Osteoblast (primary cell): ENCODE measurements at regions not wholly inside any gene's neighbourhood (a gene's known extent, or its start where the extent isn't known, plus 50 kb on each side); places are given as distances from the start of the nearest gene placed in this dataset.

Experiments
- DNase-seq: peaks from one replicate; pipeline ENCODE4 v3.0.0; 2011; ENCODE audit warnings: low spot score, mixed read lengths; ENCODE audit not compliant: insufficient read length; ENCODE audit errors: missing footprints
- H2AFZ ChIP-seq: 2 replicates; pipeline ENCODE4 v1.6.0; 2011; ENCODE audit warnings: mild to moderate bottlenecking, low read length
- H3K27ac ChIP-seq: 2 replicates; pipeline ENCODE4 v1.5.1; 2011; ENCODE audit warnings: mild to moderate bottlenecking, low read depth, low read length, moderate library complexity
- H3K27me3 ChIP-seq: 2 replicates; pipeline ENCODE4 v1.6.0; 2012; ENCODE audit warnings: mild to moderate bottlenecking, control low read depth, inconsistent platforms, low read length, moderate library complexity; ENCODE audit not compliant: insufficient read depth
- H3K36me3 ChIP-seq: 2 replicates; pipeline ENCODE4 v1.5.1; 2011; ENCODE audit warnings: mild to moderate bottlenecking, low read length, control low read depth, moderate library complexity; ENCODE audit not compliant: insufficient read depth
- H3K4me1 ChIP-seq: 2 replicates; pipeline ENCODE4 v1.5.1; 2011; ENCODE audit warnings: mild to moderate bottlenecking, low read length, control low read depth, moderate library complexity; ENCODE audit not compliant: insufficient read depth
- H3K4me2 ChIP-seq: 2 replicates; pipeline ENCODE4 v1.6.0; 2011; ENCODE audit warnings: mild to moderate bottlenecking, low read length; ENCODE audit not compliant: insufficient read depth
- H3K4me3 ChIP-seq: fragments of 200-600 bp; sonication (generic); 3 replicates; pipeline ENCODE4 v1.5.1; 2012; ENCODE audit warnings: mild to moderate bottlenecking, low read length, inconsistent platforms; ENCODE audit not compliant: insufficient read depth
- H3K79me2 ChIP-seq: 2 replicates; pipeline ENCODE4 v1.6.0; 2012; ENCODE audit warnings: mild to moderate bottlenecking, low read length, control low read depth, inconsistent platforms; ENCODE audit not compliant: insufficient read depth
- H3K9me3 ChIP-seq: 2 replicates; pipeline ENCODE4 v1.5.1; 2011; ENCODE audit warnings: low read depth, low read length, control low read depth
- H4K20me1 ChIP-seq: 2 replicates; pipeline ENCODE4 v1.6.0; 2012; ENCODE audit warnings: mild to moderate bottlenecking, low read length, control low read depth; ENCODE audit not compliant: insufficient read depth
- TF ChIP-seq, protein P1 (sequence below): IDR thresholded peaks from 2 replicates; pipeline ENCODE4 v1.5.1; 2011; ENCODE audit warnings: mild to moderate bottlenecking, low read depth, low read length, moderate library complexity; ENCODE audit errors: extremely low read depth

DNA sequence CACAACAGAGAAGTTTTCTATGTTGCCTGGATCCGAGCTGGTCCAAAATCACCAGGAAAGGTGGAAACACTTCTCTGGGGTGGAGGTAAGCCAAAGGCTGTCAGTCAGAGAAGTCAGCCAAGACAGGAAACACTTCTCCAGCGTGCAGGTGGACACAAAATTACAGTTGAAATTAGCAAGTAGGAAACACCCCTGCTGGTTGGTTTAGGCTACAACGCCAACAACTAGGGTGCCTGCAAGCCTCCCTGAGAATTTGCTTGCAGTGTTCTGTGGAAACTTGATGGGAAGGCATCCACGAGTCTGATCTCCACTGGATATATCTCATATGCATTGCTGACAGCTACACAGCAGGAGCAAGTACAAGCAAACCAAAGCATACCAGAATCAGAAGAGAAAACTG is 600.5 kb downstream of the RERGL start:
- H3K27ac ChIP-seq: no peak overlapping the region
- TF ChIP-seq, protein P1, sequence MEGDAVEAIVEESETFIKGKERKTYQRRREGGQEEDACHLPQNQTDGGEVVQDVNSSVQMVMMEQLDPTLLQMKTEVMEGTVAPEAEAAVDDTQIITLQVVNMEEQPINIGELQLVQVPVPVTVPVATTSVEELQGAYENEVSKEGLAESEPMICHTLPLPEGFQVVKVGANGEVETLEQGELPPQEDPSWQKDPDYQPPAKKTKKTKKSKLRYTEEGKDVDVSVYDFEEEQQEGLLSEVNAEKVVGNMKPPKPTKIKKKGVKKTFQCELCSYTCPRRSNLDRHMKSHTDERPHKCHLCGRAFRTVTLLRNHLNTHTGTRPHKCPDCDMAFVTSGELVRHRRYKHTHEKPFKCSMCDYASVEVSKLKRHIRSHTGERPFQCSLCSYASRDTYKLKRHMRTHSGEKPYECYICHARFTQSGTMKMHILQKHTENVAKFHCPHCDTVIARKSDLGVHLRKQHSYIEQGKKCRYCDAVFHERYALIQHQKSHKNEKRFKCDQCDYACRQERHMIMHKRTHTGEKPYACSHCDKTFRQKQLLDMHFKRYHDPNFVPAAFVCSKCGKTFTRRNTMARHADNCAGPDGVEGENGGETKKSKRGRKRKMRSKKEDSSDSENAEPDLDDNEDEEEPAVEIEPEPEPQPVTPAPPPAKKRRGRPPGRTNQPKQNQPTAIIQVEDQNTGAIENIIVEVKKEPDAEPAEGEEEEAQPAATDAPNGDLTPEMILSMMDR: no peak
- no peak for DNase-seq
- H4K20me1 ChIP-seq: no peaks in the 10 kb centered on the region
- no peak overlapping the region for H3K4me2 ChIP-seq
- H2AFZ ChIP-seq: no peak overlapping the region
- H3K4me3 ChIP-seq: no peak overlapping the region
- no peaks in the 10 kb centered on the region for H3K36me3 ChIP-seq
- no peaks in the 10 kb centered on the region for H3K9me3 ChIP-seq
- H3K4me1 ChIP-seq: no peaks in the 10 kb centered on the region
- H3K27me3 ChIP-seq: no peaks in the 10 kb centered on the region
- H3K79me2 ChIP-seq: no peaks in the 10 kb centered on the region

DNA sequence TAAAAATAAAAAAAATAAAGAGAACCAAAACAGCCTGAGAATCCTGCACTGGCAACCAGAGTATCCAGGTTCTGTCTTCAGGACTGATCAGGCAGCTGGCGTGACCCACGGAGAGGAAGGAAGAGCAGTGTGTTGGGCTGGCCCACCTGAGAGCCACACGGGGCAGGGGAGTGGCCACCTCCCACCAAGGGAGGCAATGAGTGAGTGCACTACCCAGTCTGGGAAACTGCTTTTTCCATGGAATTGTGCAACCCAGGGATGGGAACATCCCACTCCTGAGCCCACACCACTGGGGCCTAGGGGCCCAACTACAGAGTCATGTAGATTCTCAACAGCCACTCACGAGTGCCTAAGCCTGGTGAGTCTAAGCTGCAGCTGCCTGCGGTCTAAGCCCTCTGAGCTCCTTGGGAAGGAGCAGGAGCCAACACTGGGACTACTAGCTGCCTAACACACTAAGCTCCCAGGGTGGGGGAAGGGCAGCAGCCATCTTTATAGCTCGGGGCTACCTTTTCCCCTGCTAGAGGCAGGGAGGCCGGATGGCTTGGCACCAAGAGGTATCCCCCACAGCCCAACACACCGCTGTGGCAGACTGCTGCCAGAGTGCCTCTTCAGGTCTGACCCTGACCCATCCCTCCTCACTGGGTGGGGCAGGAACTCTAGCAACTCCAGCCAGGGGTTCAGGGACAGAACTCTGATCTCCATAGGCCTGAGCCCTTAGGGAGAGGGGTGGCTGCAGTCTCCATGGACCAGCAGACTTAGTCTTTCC is 610.9 kb downstream of the RERGL start:
- no peak for DNase-seq
- no peak overlapping the region for H3K4me2 ChIP-seq
- no peak overlapping the region for H3K27ac ChIP-seq
- TF ChIP-seq, protein P1: no peak
- no peaks in the 10 kb centered on the region for H3K9me3 ChIP-seq
- no peaks in the 10 kb centered on the region for H3K79me2 ChIP-seq
- H3K36me3 ChIP-seq: no peaks in the 10 kb centered on the region
- no peaks in the 10 kb centered on the region for H3K27me3 ChIP-seq
- no peak overlapping the region for H3K4me3 ChIP-seq
- H3K4me1 ChIP-seq: no peaks in the 10 kb centered on the region
- H4K20me1 ChIP-seq: no peaks in the 10 kb centered on the region
- H2AFZ ChIP-seq: no peak overlapping the region

DNA sequence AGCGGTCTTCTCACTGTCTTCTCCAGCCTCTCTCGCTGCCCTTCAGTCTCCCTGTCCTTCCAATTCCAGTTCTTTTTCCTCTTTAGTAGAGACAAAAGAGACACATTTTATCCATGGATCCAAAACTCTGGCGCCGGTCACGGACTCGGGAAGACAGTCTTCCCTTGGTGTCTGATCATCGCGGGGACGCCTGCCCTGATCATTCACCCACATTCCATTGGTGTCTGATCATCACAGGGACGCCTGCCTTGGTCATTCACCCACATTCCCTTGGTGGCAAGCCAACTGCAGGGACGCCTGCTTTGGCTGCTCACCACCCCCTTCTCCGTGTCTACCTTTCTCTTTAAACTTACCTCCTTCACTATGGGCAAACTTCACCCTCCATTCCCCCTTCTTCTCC is 619.5 kb downstream of the RERGL start:
- no peaks in the 10 kb centered on the region for H4K20me1 ChIP-seq
- no peak for DNase-seq
- no peaks in the 10 kb centered on the region for H3K36me3 ChIP-seq
- H3K27ac ChIP-seq: no peak overlapping the region
- H3K4me2 ChIP-seq: no peak overlapping the region
- no peak overlapping the region for H2AFZ ChIP-seq
- TF ChIP-seq, protein P1: no peak
- H3K27me3 ChIP-seq: no peaks in the 10 kb centered on the region
- H3K9me3 ChIP-seq: no peaks in the 10 kb centered on the region
- H3K79me2 ChIP-seq: no peaks in the 10 kb centered on the region
- H3K4me3 ChIP-seq: no peak overlapping the region
- H3K4me1 ChIP-seq: no peaks in the 10 kb centered on the region

DNA sequence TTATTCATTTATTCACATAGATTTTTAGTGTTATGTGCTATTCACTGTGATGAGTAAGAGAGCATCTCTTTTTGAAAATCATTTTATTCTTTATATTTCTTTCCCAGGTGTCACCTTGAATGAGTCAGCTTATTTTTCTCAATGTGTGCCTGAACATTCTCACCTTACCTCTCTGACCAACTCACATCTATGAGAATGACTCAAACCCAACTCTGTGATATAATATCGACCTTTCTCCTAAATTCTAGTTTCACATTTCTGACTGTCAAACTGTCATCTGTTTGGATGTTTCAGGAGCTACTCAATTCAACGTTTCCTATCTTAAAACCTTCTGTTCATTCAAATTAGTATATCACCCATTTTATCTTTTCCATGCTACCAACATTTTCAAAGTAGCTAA is 630.8 kb downstream of the RERGL start:
- TF ChIP-seq, protein P1: no peak
- Histone ChIP-seq H3K9me3 (no peaks in the 10 kb centered on the region), H3K27ac (no peak overlapping the region), H3K79me2 (no peaks in the 10 kb centered on the region), H2AFZ (no peak overlapping the region), H3K4me2 (no peak overlapping the region), H3K27me3 (no peaks in the 10 kb centered on the region), H3K36me3 (no peaks in the 10 kb centered on the region), H3K4me3 (no peak overlapping the region), H3K4me1 (no peaks in the 10 kb centered on the region), H4K20me1 (no peaks in the 10 kb centered on the region)
- no peak for DNase-seq
